Hematopoietic multipotent progenitor cell treated with erythropoietin and hydrocortisone succinate and interleukin-3 and kit ligand, for 4 days (in vitro differentiated cells): ENCODE measurements at regions not wholly inside any gene's neighbourhood (a gene's known extent, or its start where the extent isn't known, plus 50 kb on each side); places are given as distances from the start of the nearest gene placed in this dataset.
A peak's percentile ranks its signal among the peaks of the same experiment; 100 is the strongest.

Experiments used
- DNase-seq: peaks from one replicate; pipeline ENCODE4 v3.0.0-alpha.2; 2015

DNA sequence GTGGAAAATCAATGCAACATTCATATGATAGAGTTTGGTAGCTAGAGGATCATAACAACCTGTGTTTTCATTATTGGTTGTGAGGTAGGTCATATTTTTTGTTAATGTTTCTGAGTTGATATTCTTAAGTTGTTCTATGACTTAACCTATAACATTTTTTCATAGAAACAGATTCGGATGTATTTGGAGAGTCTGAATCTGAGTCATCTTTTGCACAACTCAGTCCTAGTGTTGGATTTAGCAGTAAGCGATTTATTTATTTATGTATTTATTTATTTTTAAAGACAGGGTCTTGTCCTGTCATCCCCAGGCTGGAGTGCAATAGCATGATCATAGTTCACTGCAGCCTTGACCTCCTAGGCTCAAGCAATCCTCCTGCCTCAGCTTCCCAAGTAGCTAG is 292.8 kb upstream of the ZNF717 start:
- DNase-seq = no peak

- DNase-seq = no peak
Measured at GRCh38 chr3:76083992-76084391, 298.6 kb upstream of the ZNF717 start.

DNA sequence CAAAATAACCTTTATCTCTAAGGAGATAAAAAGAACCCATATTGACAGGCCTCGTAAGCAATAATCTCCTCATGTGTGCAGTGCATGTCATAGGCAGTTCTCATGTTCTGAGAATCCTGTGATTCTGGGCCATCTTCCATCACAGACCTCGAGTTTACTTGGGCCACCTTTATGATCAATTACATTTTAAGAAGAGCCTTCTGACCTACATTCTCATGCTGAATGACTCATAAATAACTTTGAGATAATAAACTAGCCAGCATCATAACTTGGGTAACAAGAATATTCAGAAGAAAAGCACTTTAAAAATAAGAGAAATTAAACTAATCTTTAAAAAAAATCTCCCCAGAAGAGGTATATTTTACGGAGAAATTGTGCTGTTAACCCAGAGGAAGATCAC is 310.7 kb upstream of the ZNF717 start:
- DNase-seq = no peak

DNA sequence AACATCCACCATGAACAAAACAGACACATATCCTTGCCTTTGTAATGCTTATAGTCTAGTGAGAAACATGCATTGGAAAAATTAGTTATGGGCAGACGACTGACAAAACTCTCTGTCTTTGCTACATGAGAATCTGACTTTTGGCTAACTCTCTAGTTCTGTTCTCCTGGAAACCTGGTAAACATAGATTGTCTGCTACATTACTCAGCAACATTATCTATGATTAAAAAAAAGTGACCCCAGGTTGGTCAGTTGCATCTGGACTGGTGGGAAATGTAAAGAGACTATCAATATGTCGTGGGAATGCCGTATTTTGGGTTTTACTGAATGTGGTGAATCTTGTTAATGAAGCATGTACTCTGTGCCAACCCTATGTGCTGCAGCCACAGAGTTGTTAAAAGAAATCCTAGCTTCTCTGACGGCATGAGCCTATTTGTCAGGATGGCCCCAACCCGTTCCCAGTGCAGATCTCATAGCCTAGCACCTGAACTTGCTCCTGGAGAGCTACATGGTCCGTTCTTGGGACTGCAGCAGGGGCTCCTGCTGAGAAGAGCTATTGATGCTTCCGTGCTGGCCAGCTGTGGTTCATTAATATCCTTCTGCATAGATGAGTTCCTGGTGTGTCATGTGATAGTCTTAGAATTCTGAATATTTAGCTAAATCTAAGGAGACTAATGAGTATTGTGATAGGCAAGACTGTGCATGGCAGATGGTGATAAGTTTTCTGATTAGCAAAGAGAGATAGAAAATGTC is 311.7 kb upstream of the ZNF717 start:
- DNase-seq = no peak

DNA sequence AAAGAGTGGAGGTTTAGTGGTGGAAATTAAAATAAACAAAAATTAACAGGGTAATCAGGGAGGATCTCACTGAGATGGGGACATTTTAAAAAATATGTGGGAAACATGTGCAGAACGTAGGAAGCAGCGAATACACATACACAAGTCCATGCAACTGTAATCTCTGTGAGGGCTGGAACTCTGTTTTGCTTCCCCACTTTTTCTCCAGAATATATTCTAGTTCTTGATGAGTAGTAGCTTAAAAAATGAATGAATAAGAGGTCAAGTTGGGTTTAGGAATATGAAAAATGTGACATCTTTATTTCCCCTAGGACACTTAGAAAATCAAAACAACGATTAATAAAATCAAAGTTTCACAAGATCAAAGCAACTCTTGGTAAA is 312.2 kb upstream of the ZNF717 start:
- no peak for DNase-seq

DNA sequence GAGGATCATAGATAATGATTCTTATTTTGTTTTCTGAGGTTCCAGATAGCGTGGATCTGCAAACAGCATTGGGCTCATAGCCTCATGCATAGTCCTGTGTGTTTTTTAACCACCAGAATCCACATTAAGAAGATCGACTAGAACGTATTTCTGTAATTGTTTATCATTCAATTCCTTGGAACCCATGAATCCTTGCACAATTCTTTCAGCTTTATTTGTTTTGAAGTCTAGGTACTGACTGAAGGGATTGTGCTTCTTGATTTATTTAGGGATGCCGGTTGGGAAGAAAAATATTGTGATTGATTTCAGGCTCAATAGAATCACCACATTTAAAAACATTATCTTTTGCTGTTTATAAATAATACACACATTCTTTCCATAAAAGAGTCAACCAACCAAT is 314.6 kb upstream of the ZNF717 start:
- no peak for DNase-seq

DNA sequence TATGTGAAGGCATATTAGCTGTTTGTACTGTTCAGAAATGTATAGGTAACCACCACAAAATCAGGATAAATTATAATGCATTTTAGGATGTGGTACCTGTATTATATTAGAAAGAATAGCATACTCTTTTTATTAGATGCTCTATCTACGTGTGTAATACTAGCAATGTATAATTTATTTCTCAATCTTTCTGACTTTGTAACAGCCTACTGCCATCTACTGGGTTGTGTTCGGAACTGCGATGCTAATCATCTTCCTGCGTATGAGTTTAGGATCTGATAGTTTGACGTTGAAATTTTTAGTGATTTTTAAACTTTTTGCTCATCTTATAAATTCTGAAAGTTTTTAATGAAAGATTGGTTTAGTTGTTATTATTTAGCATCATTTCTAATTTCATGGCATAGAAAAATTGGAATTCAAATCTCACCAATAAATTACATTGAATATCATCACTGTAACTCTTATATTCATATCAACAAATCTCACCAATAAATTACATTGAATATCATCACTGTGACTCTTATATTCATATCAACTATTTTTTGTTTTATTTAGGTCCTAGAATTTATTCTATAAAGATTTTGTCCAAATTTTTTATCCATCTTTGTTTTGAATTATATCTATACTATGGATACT is 322.7 kb upstream of the ZNF717 start:
- DNase-seq = peak; percentile 49

GRCh38 chr3:76111808-76112207 is 326.5 kb upstream of the ZNF717 start:
- DNase-seq = no peak

DNA sequence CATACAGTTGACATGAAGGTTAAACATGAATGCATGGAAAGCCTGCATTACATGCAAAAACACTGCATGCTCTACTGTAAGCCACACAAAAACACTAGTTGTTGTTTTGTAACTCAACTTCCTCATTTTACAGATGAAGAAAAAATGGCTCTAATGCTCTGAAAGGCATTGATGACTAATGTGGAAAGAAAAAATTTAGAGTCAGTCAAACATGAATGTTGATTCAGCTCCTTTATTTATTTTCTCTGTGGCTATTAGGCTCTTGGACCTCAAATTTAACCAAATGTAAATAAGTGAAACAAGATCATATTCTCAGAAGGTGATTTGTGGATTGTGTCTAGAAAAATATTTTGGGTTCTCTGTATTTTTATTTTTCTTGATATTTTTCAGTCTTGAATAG is 336.7 kb upstream of the ZNF717 start:
- no peak for DNase-seq

DNA sequence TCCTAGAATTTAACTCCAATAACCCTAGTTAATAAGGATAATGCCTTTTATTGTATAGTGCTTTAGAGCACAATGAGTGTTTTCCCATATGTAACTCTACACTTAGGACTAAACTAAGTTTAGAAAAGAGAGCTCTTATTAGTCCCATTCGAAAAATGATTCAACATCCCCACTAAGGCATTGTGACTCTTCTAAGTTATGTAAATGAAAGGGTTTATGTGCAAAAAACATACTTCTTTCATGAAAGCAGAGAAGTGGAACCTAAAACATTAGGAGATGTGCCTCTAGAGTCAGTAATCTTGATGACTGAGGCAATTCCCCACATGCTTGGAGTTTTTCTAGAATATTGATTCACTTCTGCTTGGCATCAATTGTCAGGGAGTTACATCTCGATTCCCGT is 344.1 kb upstream of the ZNF717 start:
- DNase-seq = no peak

GRCh38 chr3:76131396-76132153 is 346.2 kb upstream of the ZNF717 start:
- DNase-seq = no peak

GRCh38 chr3:76132154-76132470 is 346.8 kb upstream of the ZNF717 start:
- no peak for DNase-seq

DNA sequence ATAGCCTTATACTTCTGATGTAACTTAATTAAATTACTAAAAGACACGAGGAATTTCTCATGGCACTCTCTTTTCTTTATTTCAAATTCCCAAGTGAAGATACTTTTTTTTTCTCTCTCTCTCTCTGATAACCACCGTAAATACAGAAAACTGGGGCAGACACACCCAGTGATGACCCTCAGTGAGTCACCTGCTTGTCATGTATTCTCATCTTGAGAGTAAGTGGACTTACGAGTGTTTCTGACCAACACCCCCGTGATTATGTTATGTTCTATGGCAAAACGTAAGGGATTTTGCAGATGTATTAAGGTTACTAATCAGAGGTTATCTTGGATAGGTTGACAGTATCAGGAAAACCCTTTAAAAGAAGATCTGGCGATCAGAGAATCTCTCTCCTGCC is 348.8 kb upstream of the ZNF717 start:
- no peak for DNase-seq

GRCh38 chr3:76138921-76139320 is 353.6 kb upstream of the ZNF717 start:
- DNase-seq = no peak

GRCh38 chr3:76147846-76148245 is 362.5 kb upstream of the ZNF717 start:
- no peak for DNase-seq

GRCh38 chr3:76152028-76152427 is 366.7 kb upstream of the ZNF717 start:
- no peak for DNase-seq

- no peak for DNase-seq
Measured at GRCh38 chr3:76161856-76162255, 376.5 kb upstream of the ZNF717 start.

- DNase-seq = no peak
Measured at GRCh38 chr3:76171647-76172046, 386.3 kb upstream of the ZNF717 start.

DNA sequence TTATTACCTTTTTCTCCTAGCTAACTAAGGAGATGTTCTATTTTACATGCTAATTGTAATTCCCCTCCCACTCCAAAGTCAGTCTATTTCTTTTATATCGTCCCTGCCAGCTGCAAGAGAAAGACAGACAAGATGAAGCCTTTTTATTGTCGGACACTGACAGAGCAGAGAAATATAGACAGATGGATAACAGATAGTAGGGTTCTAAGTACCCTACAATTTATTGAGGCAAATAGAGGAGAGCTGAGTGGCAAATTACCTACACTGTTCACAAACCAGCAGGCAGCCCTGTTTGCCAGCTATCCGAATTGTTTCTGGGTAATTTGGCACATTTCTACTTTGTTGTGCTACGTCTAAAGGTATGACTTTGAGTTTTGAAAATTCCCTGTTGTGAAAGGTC is 392.3 kb upstream of the ZNF717 start:
- no peak for DNase-seq

GRCh38 chr3:76178412-76178811 is 393.1 kb upstream of the ZNF717 start:
- no peak for DNase-seq

DNA sequence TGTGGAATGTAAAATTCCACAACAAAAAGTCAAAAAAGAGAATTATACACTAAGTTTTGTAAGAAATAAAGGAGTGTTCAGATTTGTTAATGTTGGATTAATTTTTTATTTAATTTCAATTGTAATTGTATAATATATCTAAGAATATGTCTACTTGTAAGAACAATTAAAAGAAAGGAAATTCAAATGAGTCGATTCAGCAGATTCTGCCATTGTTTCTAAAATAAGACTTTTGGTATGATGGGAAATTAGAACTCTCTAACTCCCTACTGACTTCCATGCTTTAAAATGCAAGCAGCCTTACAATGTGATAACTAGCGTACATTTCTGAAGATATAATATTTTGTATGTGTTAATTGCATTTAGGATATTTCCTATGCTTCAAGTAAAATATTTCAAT is 395.9 kb upstream of the ZNF717 start:
- DNase-seq = no peak

DNA sequence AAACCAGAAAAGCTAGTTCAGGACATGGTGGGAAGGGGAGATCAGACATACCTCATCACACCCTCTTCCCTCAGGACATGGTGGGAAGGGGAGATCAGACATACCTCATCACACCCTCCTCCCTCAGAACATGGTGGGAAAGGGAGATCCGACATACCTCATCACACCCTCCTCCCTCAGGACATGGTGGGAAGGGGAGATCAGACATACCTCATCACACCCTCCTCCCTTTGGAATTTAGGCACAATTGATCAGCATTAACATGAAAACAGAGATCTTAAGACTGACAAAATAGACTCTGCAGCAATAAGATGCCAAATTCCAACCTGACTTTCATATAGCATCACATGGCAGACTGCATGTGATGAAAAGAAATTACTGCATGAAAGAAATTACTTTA is 412.7 kb upstream of the ZNF717 start:
- no peak for DNase-seq

DNA sequence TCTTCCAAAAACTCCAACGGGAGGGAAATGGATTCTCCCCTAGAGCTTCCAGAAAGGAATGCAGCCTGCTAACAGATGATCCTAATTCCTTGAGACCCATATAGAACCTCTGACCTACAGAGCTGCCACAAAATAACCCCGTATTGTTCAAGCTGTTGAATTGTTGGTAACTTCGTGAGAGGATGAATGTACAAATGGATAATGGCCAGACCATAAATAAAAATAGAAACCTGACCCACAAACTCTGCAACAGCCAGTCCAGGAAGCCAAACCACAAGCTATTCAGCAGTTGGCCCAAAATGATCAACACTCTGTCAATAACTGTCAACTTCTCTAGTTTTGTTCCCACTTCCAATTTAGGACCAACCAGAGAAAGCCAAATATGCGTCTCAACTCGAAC is 414.0 kb upstream of the ZNF717 start:
- DNase-seq = no peak

GRCh38 chr3:76203578-76203977 is 418.2 kb upstream of the ZNF717 start:
- no peak for DNase-seq
